ENCODE measurements at regions not wholly inside any gene's neighbourhood (a gene's known extent, or its start where the extent isn't known, plus 50 kb on each side); places are given as distances from the start of the nearest gene placed in this dataset.

- no peak for TF ChIP-seq CTCF (IDR thresholded peaks at IDR 0.05; ENCODE audit: low read length)
- TF ChIP-seq EZH2 (IDR thresholded peaks at IDR 0.05; ENCODE audit: borderline replicate concordance, low read length): no peak
Observed at GRCh38 chr7:108634535-108634934, 64.9 kb downstream of the DNAJB9 start.
